Karpas-422 (cell line): ENCODE measurements at regions not wholly inside any gene's neighbourhood (a gene's known extent, or its start where the extent isn't known, plus 50 kb on each side); places are given as distances from the start of the nearest gene placed in this dataset.
"Not testable (repeated sequence)": the region's sequence is repeated elsewhere in the genome, so short reads cannot be mapped to it uniquely, and the experiment has no call there.

Experiments used
- DNase-seq: peaks from one replicate; pipeline ENCODE4 v3.0.0-alpha.2; 2015
- H2AFZ ChIP-seq: fragments of 200-600 bp; sonication (generic); 2 replicates; pipeline ENCODE4 v1.6.1; 2014; ENCODE audit warnings: antibody characterized with exemption, low read length, mixed read lengths
- H3K27ac ChIP-seq: fragments of 200-600 bp; sonication (generic); 2 replicates; pipeline ENCODE4 v1.5.1; 2014; ENCODE audit warnings: mild to moderate bottlenecking, low read length, moderate library complexity
- H3K27me3 ChIP-seq: fragments of 200-600 bp; sonication (generic); 2 replicates; pipeline ENCODE4 v1.6.1; 2014; ENCODE audit warnings: low read length, mixed read lengths
- H3K36me3 ChIP-seq: fragments of 200-600 bp; sonication (generic); 2 replicates; pipeline ENCODE4 v1.6.1; 2014; ENCODE audit warnings: low read length, mixed read lengths; ENCODE audit not compliant: insufficient read depth
- H3K4me1 ChIP-seq: fragments of 200-600 bp; sonication (generic); 2 replicates; pipeline ENCODE4 v1.6.1; 2014; ENCODE audit warnings: mild to moderate bottlenecking, low read length, mixed read lengths
- H3K4me2 ChIP-seq: fragments of 200-600 bp; sonication (generic); 2 replicates; pipeline ENCODE4 v1.6.1; 2014; ENCODE audit warnings: low read length, low read depth, mild to moderate bottlenecking; ENCODE audit not compliant: poor library complexity, severe bottlenecking
- H3K4me3 ChIP-seq: fragments of 200-600 bp; sonication (generic); 2 replicates; pipeline ENCODE4 v1.5.1; 2014; ENCODE audit warnings: mild to moderate bottlenecking, antibody characterized with exemption, low read length, mixed read lengths
- H3K79me2 ChIP-seq: fragments of 200-600 bp; sonication (generic); 2 replicates; pipeline ENCODE4 v1.6.1; 2014; ENCODE audit warnings: mild to moderate bottlenecking, low read length, mixed read lengths
- H3K9ac ChIP-seq: fragments of 200-600 bp; sonication (generic); 2 replicates; pipeline ENCODE4 v1.6.0; 2014; ENCODE audit warnings: low read length
- H3K9me2 ChIP-seq: fragments of 200-600 bp; sonication (generic), shearing (Covaris generic); replicated peaks from 2 replicates; pipeline ENCODE4 v1.6.0; 2014; ENCODE audit warnings: mild to moderate bottlenecking, low read length, moderate library complexity; ENCODE audit not compliant: insufficient read depth
- H3K9me3 ChIP-seq: fragments of 300-700, 200-600 bp; sonication (generic); 2 replicates; pipeline ENCODE4 v1.6.1; 2014; ENCODE audit warnings: low read length, mixed read lengths
- H4K20me1 ChIP-seq: fragments of 200-600 bp; sonication (generic); 2 replicates; pipeline ENCODE4 v1.6.1; 2014; ENCODE audit warnings: mild to moderate bottlenecking, antibody characterized with exemption, low read length, low read depth; ENCODE audit not compliant: insufficient read depth

DNA sequence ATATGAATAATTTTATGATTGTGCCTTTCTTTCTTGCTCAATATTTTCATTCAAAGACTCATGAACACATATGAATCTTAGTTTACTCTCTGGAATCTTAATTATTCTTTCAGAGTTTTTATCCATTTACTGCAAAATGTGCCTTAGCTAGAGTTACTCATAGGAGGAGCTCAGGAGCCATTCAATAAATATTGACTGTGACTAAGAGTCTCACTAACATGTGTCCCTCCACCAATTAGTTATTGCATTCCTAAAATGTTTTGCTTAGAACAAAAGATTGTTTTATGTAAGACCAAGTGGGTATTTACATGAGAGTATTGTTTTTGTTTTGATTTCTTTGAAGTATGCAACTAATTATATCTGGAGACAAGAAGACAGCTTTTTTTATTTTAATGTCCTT is 218.4 kb upstream of the MAST4 start:
- H3K9me3 ChIP-seq = no peaks in the 10 kb centered on the region
- H3K27me3 ChIP-seq = no peaks in the 10 kb centered on the region
- H3K4me2 ChIP-seq = no peak overlapping the region
- no peak overlapping the region for H3K9ac ChIP-seq
- no peaks in the 10 kb centered on the region for H3K79me2 ChIP-seq
- DNase-seq = no peak
- no peak overlapping the region for H2AFZ ChIP-seq
- H3K9me2 ChIP-seq = no peaks in the 10 kb centered on the region
- H3K27ac ChIP-seq = no peak overlapping the region
- H3K4me1 ChIP-seq = no peaks in the 10 kb centered on the region
- no peak overlapping the region for H3K4me3 ChIP-seq
- no peaks in the 10 kb centered on the region for H4K20me1 ChIP-seq
- H3K36me3 ChIP-seq = no peaks in the 10 kb centered on the region

DNA sequence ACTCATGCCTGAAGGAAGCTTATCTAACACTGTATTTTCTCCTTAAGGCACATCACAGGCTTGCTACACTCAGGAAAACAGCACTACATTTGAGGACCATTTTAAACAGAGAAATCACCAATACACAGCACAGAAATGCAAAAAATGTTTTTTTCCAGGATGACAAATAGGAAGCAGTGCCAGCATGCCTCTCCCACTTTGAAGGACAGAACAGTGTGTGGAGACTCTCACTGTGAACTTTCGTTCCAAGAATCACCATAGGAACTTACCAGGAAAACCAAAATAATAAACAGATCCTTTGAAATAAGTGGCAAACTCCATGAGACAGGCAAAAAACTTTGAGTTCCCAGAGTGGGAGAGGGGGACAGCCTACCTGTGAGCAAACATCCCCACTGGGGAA is 217.8 kb upstream of the MAST4 start:
- no peak overlapping the region for H3K9ac ChIP-seq
- H3K4me1 ChIP-seq = no peaks in the 10 kb centered on the region

DNA sequence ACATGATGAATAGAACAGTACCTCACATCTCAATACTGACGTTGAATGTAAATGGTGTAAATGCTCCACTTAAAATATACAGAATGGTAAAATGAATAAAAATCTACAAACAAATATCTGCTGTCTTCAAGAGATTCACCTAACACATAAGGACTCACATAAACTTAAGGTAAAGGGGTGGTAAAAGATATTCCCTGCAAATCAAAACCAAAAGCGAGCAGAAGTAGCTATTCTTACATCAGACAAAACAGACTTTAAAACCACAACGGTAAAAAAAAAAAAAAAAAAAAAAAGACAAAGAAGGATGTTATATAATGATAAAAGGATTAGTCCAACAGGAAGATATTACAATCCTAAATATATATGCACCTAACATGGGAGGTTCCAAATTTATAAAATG is 214.0 kb upstream of the MAST4 start:
- no peak overlapping the region for H2AFZ ChIP-seq
- no peak overlapping the region for H3K9ac ChIP-seq
- H3K4me1 ChIP-seq = no peaks in the 10 kb centered on the region
- no peaks in the 10 kb centered on the region for H3K9me3 ChIP-seq
- no peaks in the 10 kb centered on the region for H4K20me1 ChIP-seq
- H3K79me2 ChIP-seq = no peaks in the 10 kb centered on the region
- no peak overlapping the region for H3K4me2 ChIP-seq
- DNase-seq = no peak
- no peaks in the 10 kb centered on the region for H3K9me2 ChIP-seq
- H3K4me3 ChIP-seq = no peak overlapping the region
- no peak overlapping the region for H3K27ac ChIP-seq
- H3K27me3 ChIP-seq = no peaks in the 10 kb centered on the region
- no peaks in the 10 kb centered on the region for H3K36me3 ChIP-seq

More for the DNA sequence above, 217.8 kb upstream of the MAST4 start:
- no peak for DNase-seq
- H3K36me3 ChIP-seq = no peaks in the 10 kb centered on the region
- no peak overlapping the region for H3K27ac ChIP-seq
- no peaks in the 10 kb centered on the region for H3K9me2 ChIP-seq
- no peak overlapping the region for H2AFZ ChIP-seq
- no peaks in the 10 kb centered on the region for H3K79me2 ChIP-seq
- no peak overlapping the region for H3K4me2 ChIP-seq
- no peaks in the 10 kb centered on the region for H4K20me1 ChIP-seq
- no peaks in the 10 kb centered on the region for H3K9me3 ChIP-seq
- H3K4me3 ChIP-seq = no peak overlapping the region
- no peaks in the 10 kb centered on the region for H3K27me3 ChIP-seq

- H4K20me1 ChIP-seq, H3K9me3 ChIP-seq, H3K9ac ChIP-seq, H3K4me1 ChIP-seq, H3K4me2 ChIP-seq, H3K27ac ChIP-seq, H3K27me3 ChIP-seq, H3K36me3 ChIP-seq, DNase-seq, H3K9me2 ChIP-seq, H3K79me2 ChIP-seq, H2AFZ ChIP-seq, H3K4me3 ChIP-seq: not testable (repeated sequence)
These were observed 191.0 kb upstream of the MAST4 start for GRCh38 chr5:66405145-66405544.

DNA sequence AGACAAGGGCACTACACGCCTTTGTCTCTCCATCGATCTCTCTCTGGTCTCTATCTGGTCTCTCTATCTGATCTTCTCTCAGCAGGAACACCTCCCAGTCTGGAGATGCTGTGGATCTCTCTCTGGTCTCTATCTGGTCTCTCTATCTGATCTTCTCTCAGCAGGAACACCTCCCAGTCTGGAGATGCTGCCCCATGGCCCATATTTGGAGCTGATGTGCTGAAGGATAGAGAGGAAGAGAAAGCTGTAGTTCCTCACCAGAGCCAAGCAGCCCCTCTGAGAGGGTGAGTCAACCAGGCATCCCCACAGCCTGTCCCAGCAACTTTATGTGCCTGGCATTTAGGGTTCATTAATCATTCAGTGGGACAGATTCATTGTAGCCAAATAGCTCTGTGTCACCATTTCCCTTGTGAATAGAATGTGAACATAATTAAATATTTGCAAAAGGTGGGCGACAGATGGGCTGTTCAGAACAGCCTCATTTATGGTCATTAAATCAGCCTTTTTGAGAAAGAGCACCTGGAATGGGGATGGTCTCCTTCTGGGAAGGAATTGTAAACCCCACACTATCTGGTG is 189.3 kb upstream of the MAST4 start:
- Histone ChIP-seq H3K27ac (no peak overlapping the region), H3K9me3 (no peaks in the 10 kb centered on the region), H3K36me3 (no peaks in the 10 kb centered on the region), H3K9ac (no peak overlapping the region), H2AFZ (no peak overlapping the region), H4K20me1 (no peaks in the 10 kb centered on the region), H3K4me2 (no peak overlapping the region), H3K9me2 (no peaks in the 10 kb centered on the region), H3K4me1 (no peaks in the 10 kb centered on the region), H3K79me2 (no peaks in the 10 kb centered on the region), H3K4me3 (no peak overlapping the region), H3K27me3 (no peaks in the 10 kb centered on the region)
- no peak for DNase-seq

DNA sequence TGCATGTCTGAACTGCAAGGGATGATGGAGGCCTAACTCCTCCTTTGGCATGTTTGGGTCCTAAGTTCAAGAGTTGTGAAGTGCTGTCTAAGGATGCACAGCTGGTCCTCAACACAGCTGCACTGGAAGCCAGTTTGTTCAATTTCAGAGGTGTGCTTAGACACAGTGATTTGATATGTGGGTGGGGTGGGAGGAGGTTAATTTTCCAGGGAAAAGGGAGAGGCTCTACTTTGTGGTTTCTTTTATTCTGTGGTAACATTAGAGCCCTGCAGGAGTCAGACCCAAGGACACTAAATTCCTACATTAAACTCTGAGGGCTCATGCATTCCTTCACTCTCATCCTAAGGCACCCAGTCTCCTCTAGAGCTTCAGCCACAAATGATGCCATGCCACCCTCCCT is 188.4 kb upstream of the MAST4 start:
- Histone ChIP-seq H3K27me3 (no peaks in the 10 kb centered on the region), H3K36me3 (no peaks in the 10 kb centered on the region), H3K27ac (no peak overlapping the region), H3K9me2 (no peaks in the 10 kb centered on the region), H2AFZ (no peak overlapping the region), H3K4me3 (no peak overlapping the region), H3K9me3 (no peaks in the 10 kb centered on the region), H3K79me2 (no peaks in the 10 kb centered on the region), H4K20me1 (no peaks in the 10 kb centered on the region), H3K4me1 (no peaks in the 10 kb centered on the region), H3K4me2 (no peak overlapping the region), H3K9ac (no peak overlapping the region)
- no peak for DNase-seq

GRCh38 chr5:66408576-66408975 is 187.6 kb upstream of the MAST4 start:
- no peaks in the 10 kb centered on the region for H3K79me2 ChIP-seq
- H4K20me1 ChIP-seq = no peaks in the 10 kb centered on the region
- DNase-seq = no peak
- H3K4me1 ChIP-seq = no peaks in the 10 kb centered on the region
- no peak overlapping the region for H3K4me3 ChIP-seq
- no peak overlapping the region for H2AFZ ChIP-seq
- H3K9ac ChIP-seq = no peak overlapping the region
- H3K4me2 ChIP-seq = no peak overlapping the region
- no peaks in the 10 kb centered on the region for H3K9me3 ChIP-seq
- no peaks in the 10 kb centered on the region for H3K9me2 ChIP-seq
- H3K27ac ChIP-seq = no peak overlapping the region
- no peaks in the 10 kb centered on the region for H3K27me3 ChIP-seq
- H3K36me3 ChIP-seq = no peaks in the 10 kb centered on the region

- H4K20me1 ChIP-seq = no peaks in the 10 kb centered on the region
- H3K4me3 ChIP-seq = no peak overlapping the region
- no peaks in the 10 kb centered on the region for H3K79me2 ChIP-seq
- H3K27ac ChIP-seq = no peak overlapping the region
- no peaks in the 10 kb centered on the region for H3K4me1 ChIP-seq
- no peaks in the 10 kb centered on the region for H3K27me3 ChIP-seq
- no peak for DNase-seq
- no peaks in the 10 kb centered on the region for H3K9me3 ChIP-seq
- no peak overlapping the region for H3K4me2 ChIP-seq
- H3K9ac ChIP-seq = no peak overlapping the region
- no peaks in the 10 kb centered on the region for H3K36me3 ChIP-seq
- H2AFZ ChIP-seq = no peak overlapping the region
- no peaks in the 10 kb centered on the region for H3K9me2 ChIP-seq
These were observed 186.1 kb upstream of the MAST4 start for GRCh38 chr5:66410122-66410521.

DNA sequence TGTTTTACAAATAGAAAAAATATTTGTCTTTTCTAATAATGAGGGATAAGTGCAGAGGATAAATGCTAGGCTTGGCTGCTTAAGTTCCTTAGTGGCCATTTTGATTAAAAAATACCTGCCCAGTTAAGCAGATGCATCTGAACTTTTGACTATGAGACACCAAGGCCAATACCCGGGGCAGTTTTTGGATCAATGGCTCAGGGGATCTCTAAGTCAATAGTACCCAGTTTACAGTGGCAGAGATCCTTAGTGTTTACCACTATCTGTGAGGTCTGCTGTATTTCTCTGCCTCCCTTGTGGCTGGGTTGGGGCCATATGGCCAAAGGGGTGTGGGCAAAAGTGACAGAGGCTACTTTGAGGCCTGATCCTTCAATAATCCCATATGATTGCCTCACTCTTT is 184.5 kb upstream of the MAST4 start:
- Histone ChIP-seq H3K9ac (no peak overlapping the region), H3K36me3 (no peaks in the 10 kb centered on the region)

More for the DNA sequence above, 184.5 kb upstream of the MAST4 start:
- Histone ChIP-seq H3K9me2 (no peaks in the 10 kb centered on the region), H3K79me2 (no peaks in the 10 kb centered on the region), H3K27me3 (no peaks in the 10 kb centered on the region), H3K4me3 (no peak overlapping the region), H3K4me2 (no peak overlapping the region), H2AFZ (no peak overlapping the region), H3K27ac (no peak overlapping the region), H4K20me1 (no peaks in the 10 kb centered on the region), H3K9me3 (no peaks in the 10 kb centered on the region), H3K4me1 (no peaks in the 10 kb centered on the region)
- DNase-seq = no peak
